Heart left ventricle (tissue), 13 donors: ENCODE measurements at regions not wholly inside any gene's neighbourhood (a gene's known extent, or its start where the extent isn't known, plus 50 kb on each side); places are given as distances from the start of the nearest gene placed in this dataset.

Experiments
- CTCF ChIP-seq, 12 donors: fragments of 200-600 bp; sonication (generic) in 4 of 12; IDR thresholded peaks; one replicate each; pipeline versions ENCODE4 v1.5.0 to v1.8.0; 2018 to 2022; ENCODE audit warnings: antibody characterized with exemption in 12 of 12, mild to moderate bottlenecking in 5 of 12
- POLR2A ChIP-seq, 2 donors: fragments of 450-650 bp; IDR thresholded peaks; one replicate each; pipeline ENCODE4 v1.6.1; 2017; ENCODE audit warnings: antibody characterized with exemption in 2 of 2, mild to moderate bottlenecking in 2 of 2, moderate library complexity in 2 of 2
- donor health status: ischemic (EF 13 %, LVEDD 7.1; RV severe dilation, severe dysfunction).
- donor health status: DM: no; HTN: yes; CAD: no.
- donor health status: DM: no; HTN: no; CAD: no.
- donor health status: ischemic (EF 25% LVEDD 6.9; RV normal size, moderate dysfunction).
- donor health status: ischemic (EF 25% LVEDD 5.7; RV mildly dilated, moderate dysfunction).
- donor health status: ischemic (EF 35%, LVEDD 5.7; RV mildly dilated, moderate dysfunction).
- donor health status: nonischemic (EF 11% LVEDD 7.7; RV severe dilation, severe dysfunction).
- donor health status: DM: yes; HTN: yes; CAD: no.
- donor health status: PGD.
- donor health status: ischemic (EF 29% LVEDD 5.4; RV normal size, mild dysfunction).
- donor health status: nonischemic (EF 23%, LVEDD 6.1; RV moderate dilation, normal function).

GRCh38 chr3:197366301-197367044 is 68.1 kb upstream of the DLG1 start:
- TF ChIP-seq CTCF (IDR thresholded peaks at IDR 0.05) = no peak
- TF ChIP-seq POLR2A (IDR thresholded peaks at IDR 0.05) = no peak
